HL-60 (cell line): ENCODE measurements at regions not wholly inside any gene's neighbourhood (a gene's known extent, or its start where the extent isn't known, plus 50 kb on each side); places are given as distances from the start of the nearest gene placed in this dataset.

Source experiments
- DNase-seq, 2 experiments: peaks; one replicate each; pipeline ENCODE4 v3.0.0-alpha.2; 2010 to 2020; ENCODE audit warnings: low read depth in 1 of 2, low spot score in 1 of 2
- H3K27ac ChIP-seq: fragments of 250-450 bp; sonication (Bioruptor Pico); replicated peaks from 2 replicates; pipeline ENCODE4 v1.5.1; 2020; ENCODE audit warnings: mild to moderate bottlenecking, moderate library complexity
- H3K27me3 ChIP-seq: fragments of 250-450 bp; sonication (Bioruptor Pico); 2 replicates; pipeline ENCODE4 v1.5.1; 2021; ENCODE audit warnings: mild to moderate bottlenecking, moderate library complexity; ENCODE audit not compliant: insufficient read depth, poor library complexity, severe bottlenecking
- H3K4me3 ChIP-seq: replicated peaks from 2 replicates; pipeline ENCODE4 v1.5.1; 2011; ENCODE audit warnings: mild to moderate bottlenecking, control low read depth, low read length; ENCODE audit not compliant: insufficient read depth
- CTCF ChIP-seq: IDR thresholded peaks from one replicate; pipeline ENCODE4 v1.5.1; 2011; ENCODE audit warnings: low read length, control low read depth, inconsistent platforms; ENCODE audit not compliant: insufficient read depth
- GABPA ChIP-seq: IDR thresholded peaks from 2 replicates; pipeline ENCODE4 v1.6.1; 2012; ENCODE audit warnings: low read depth
- POLR2AphosphoS5 ChIP-seq: IDR thresholded peaks from 2 replicates; pipeline ENCODE4 v1.6.1; 2012; ENCODE audit warnings: low read depth
- REST ChIP-seq: IDR thresholded peaks from 2 replicates; pipeline ENCODE4 v1.6.1; 2012; ENCODE audit warnings: low read depth; ENCODE audit not compliant: insufficient replicate concordance
- SPI1 ChIP-seq: IDR thresholded peaks from 2 replicates; pipeline ENCODE4 v1.6.1; 2012; ENCODE audit warnings: low read depth, mild to moderate bottlenecking, borderline replicate concordance

GRCh38 chr21:27779606-27780005 lies 812.7 kb upstream of the ADAMTS5 start:
- DNase-seq = no peak
- no peak for TF ChIP-seq CTCF
- no peak for TF ChIP-seq REST
- TF ChIP-seq SPI1 = no peak
- TF ChIP-seq GABPA = no peak
- no peak for TF ChIP-seq POLR2AphosphoS5

GRCh38 chr21:27776925-27777553 lies 810.2 kb upstream of the ADAMTS5 start:
- no peak overlapping the region for H3K4me3 ChIP-seq
- TF ChIP-seq SPI1 = no peak
- no peak for TF ChIP-seq CTCF
- no peak for TF ChIP-seq POLR2AphosphoS5
- TF ChIP-seq GABPA = no peak
- TF ChIP-seq REST = no peak
- DNase-seq = no peak
- H3K27me3 ChIP-seq = no peaks in the 10 kb centered on the region
- H3K27ac ChIP-seq = no peak overlapping the region

More at GRCh38 chr21:27779606-27780005, 812.7 kb upstream of the ADAMTS5 start:
- Histone ChIP-seq H3K4me3 (no peak overlapping the region), H3K27ac (no peak overlapping the region), H3K27me3 (no peaks in the 10 kb centered on the region)

GRCh38 chr21:27772816-27773215 lies 805.9 kb upstream of the ADAMTS5 start:
- Histone ChIP-seq H3K4me3 (no peak overlapping the region), H3K27ac (no peak overlapping the region), H3K27me3 (no peaks in the 10 kb centered on the region)
- no peak for DNase-seq
- TF ChIP-seq POLR2AphosphoS5 (no peak), REST (no peak), CTCF (no peak)
